HepG2 (cell line): ENCODE measurements at regions not wholly inside any gene's neighbourhood (a gene's known extent, or its start where the extent isn't known, plus 50 kb on each side); places are given as distances from the start of the nearest gene placed in this dataset.

Experiments used
- ATAC-seq: fragments of 200-7000 bp; cut with Tn5 transposase; 3 replicates; pipeline ENCODE4 v1.9.1; 2020; ENCODE audit warnings: mild to moderate bottlenecking, moderate library complexity
- BruUV-seq: library from RNA; stranded (reverse); fragments of 400-500 nt; replicated peaks from 2 replicates; lab custom pipeline; 2021; lab: Mats Ljungman, UMichigan
- CTCF ChIA-PET: fragments of 300-600 bp; formaldehyde crosslinking; extraction: SDS; loops from one replicate; lab custom pipeline; 2021; ENCODE audit warnings: low total read pairs, inconsistent platforms, low intra/inter-chr PET ratio; lab: Yijun Ruan, JAX
- POLR2A ChIA-PET: fragments of 350-600 bp; sonication (Branson Sonifier 250); formaldehyde crosslinking; loops from one replicate; lab custom pipeline; 2020; ENCODE audit warnings: antibody characterized with exemption, inconsistent platforms; lab: Yijun Ruan, JAX
- DNase-seq: peaks from one replicate; pipeline ENCODE4 v3.0.0-alpha.2; 2015; ENCODE audit warnings: low spot score
- FAIRE-seq: peaks from 3 replicates; lab custom pipeline; 2011; peaks lifted over from hg19 to GRCh38; lab: Jason Lieb, UNC
- H2AFZ ChIP-seq: one replicate; pipeline ENCODE4 v1.6.1; 2011; ENCODE audit warnings: low read length, inconsistent platforms
- H3K27ac ChIP-seq: fragments of 300-600 bp; 3 replicates; pipeline ENCODE4 v1.8.0; 2011; ENCODE audit warnings: mixed run types, mild to moderate bottlenecking, mixed read lengths, low read length, inconsistent platforms; ENCODE audit not compliant: insufficient read depth; ENCODE audit errors: extremely low read length
- H3K27me3 ChIP-seq, 2 experiments: fragments of 200-600 bp in 1 of 2; 2 replicates in 1 of 2; 3 replicates in 1 of 2; pipeline versions ENCODE4 v1.6.0 to v1.8.0; 2011; ENCODE audit warnings: low read length in 2 of 2, mild to moderate bottlenecking in 2 of 2, moderate library complexity in 2 of 2, inconsistent platforms in 1 of 2; ENCODE audit not compliant: insufficient read depth in 2 of 2, control insufficient read depth in 1 of 2
- H3K36me3 ChIP-seq, 2 experiments: fragments of 200-600 bp in 1 of 2; replicated peaks in 1 of 2; 2 replicates in 1 of 2; 3 replicates in 1 of 2; pipeline versions ENCODE4 v1.5.1 to v1.8.0; 2011; ENCODE audit warnings: low read length in 2 of 2, inconsistent platforms in 1 of 2; ENCODE audit not compliant: insufficient read depth in 2 of 2, control insufficient read depth in 1 of 2
- H3K4me1 ChIP-seq: 2 replicates; pipeline ENCODE4 v1.5.1; 2012; ENCODE audit warnings: low read length, inconsistent platforms; ENCODE audit not compliant: insufficient read depth
- H3K4me2 ChIP-seq: 2 replicates; pipeline ENCODE4 v1.6.0; 2011; ENCODE audit warnings: low read depth, low read length, inconsistent platforms
- H3K4me3 ChIP-seq, 3 experiments: fragments of 200-600 bp in 1 of 3; sonication (generic), shearing (Covaris generic) in 1 of 3; replicated peaks in 1 of 3; 2 replicates each; pipeline ENCODE4 v1.5.1; 2011 to 2016; ENCODE audit warnings: low read length in 3 of 3, inconsistent platforms in 2 of 3, low read depth in 2 of 3, mild to moderate bottlenecking in 2 of 3, control low read depth in 1 of 3, mixed read lengths in 1 of 3; ENCODE audit not compliant: insufficient read depth in 1 of 3
- H3K79me2 ChIP-seq: one replicate; pipeline ENCODE4 v1.6.1; 2011; ENCODE audit warnings: low read length, inconsistent platforms; ENCODE audit not compliant: insufficient read depth
- H3K9ac ChIP-seq: 2 replicates; pipeline ENCODE4 v1.6.0; 2011; ENCODE audit warnings: mild to moderate bottlenecking, low read depth, low read length, inconsistent platforms; ENCODE audit not compliant: insufficient read depth
- H3K9me3 ChIP-seq: 2 replicates; pipeline ENCODE4 v1.5.1; 2012; ENCODE audit warnings: mild to moderate bottlenecking, low read length
- H4K20me1 ChIP-seq: 2 replicates; pipeline ENCODE4 v1.6.0; 2011; ENCODE audit warnings: inconsistent platforms, mild to moderate bottlenecking, low read length, moderate library complexity; ENCODE audit not compliant: insufficient read depth
- KAT7 ChIP-seq: IDR thresholded peaks from 2 replicates; pipeline ENCODE4 v1.6.1; 2018; ENCODE audit warnings: borderline replicate concordance, missing compliant biosample characterization
- MYC ChIP-seq: sonication (generic); formaldehyde crosslinking; IDR thresholded peaks from 2 replicates; pipeline ENCODE4 v1.9.0; 2021; ENCODE audit warnings: missing genetic modification reagents, borderline replicate concordance
- XRCC5 ChIP-seq: fragments of 200-400 bp; formaldehyde crosslinking; optimal IDR thresholded peaks from 2 replicates; pipeline ENCODE3; 2017; ENCODE audit warnings: mild to moderate bottlenecking, low read length
- ZBTB42 ChIP-seq: sonication (generic); formaldehyde crosslinking; IDR thresholded peaks from 2 replicates; pipeline ENCODE4 v1.5.0; 2020; ENCODE audit warnings: mild to moderate bottlenecking, missing genetic modification reagents
- ZNF343 ChIP-seq: sonication (generic); formaldehyde crosslinking; IDR thresholded peaks from 2 replicates; pipeline ENCODE4 v1.4.0; 2020; ENCODE audit warnings: mild to moderate bottlenecking, missing genetic modification reagents
- ZNF589 ChIP-seq: sonication (generic); formaldehyde crosslinking; conservative IDR thresholded peaks from 2 replicates; pipeline ENCODE4 v1.8.0; 2022; ENCODE audit warnings: mild to moderate bottlenecking, moderate library complexity, missing genetic modification reagents
- ZSCAN30 ChIP-seq: sonication (generic); formaldehyde crosslinking; IDR thresholded peaks from 2 replicates; pipeline ENCODE4 v1.5.0; 2020; ENCODE audit warnings: mild to moderate bottlenecking, missing genetic modification reagents
- WGBS: methylation state at CpG from one replicate; pipeline ENCODE4 v1.1.6; 2017; ENCODE audit warnings: low lambda C conversion rate; 5-methylcytosine and 5-hydroxymethylcytosine counted together
- in situ Hi-C: cut with HindIII; loops from 2 replicates; pipeline ENCODE4 v1.10.0; 2017; ENCODE audit warnings: low pct_unique_long_range_greater_than_20kb; ENCODE audit not compliant: extremely low pct_ligation_motif_present
- intact Hi-C: fragments of 100-400 bp; cut with micrococcal nuclease; formaldehyde crosslinking; loops from one replicate; pipeline ENCODE4 v1.10.0; 2022; ENCODE audit not compliant: unreplicated experiment
- TF ChIP-seq, protein P1 (sequence below): sonication (generic); formaldehyde crosslinking; IDR thresholded peaks from 2 replicates; pipeline ENCODE4 v1.4.0; 2020; ENCODE audit warnings: mild to moderate bottlenecking, missing genetic modification reagents
- TF ChIP-seq, protein P2 (sequence below): IDR thresholded peaks from 2 replicates; pipeline ENCODE4 v1.6.1; 2016; ENCODE audit warnings: missing compliant biosample characterization, missing genetic modification reagents, borderline replicate concordance
- TF ChIP-seq, protein P3 (sequence below): sonication (generic); formaldehyde crosslinking; IDR thresholded peaks from 2 replicates; pipeline ENCODE4 v1.4.0; 2020; ENCODE audit warnings: missing genetic modification reagents

DNA sequence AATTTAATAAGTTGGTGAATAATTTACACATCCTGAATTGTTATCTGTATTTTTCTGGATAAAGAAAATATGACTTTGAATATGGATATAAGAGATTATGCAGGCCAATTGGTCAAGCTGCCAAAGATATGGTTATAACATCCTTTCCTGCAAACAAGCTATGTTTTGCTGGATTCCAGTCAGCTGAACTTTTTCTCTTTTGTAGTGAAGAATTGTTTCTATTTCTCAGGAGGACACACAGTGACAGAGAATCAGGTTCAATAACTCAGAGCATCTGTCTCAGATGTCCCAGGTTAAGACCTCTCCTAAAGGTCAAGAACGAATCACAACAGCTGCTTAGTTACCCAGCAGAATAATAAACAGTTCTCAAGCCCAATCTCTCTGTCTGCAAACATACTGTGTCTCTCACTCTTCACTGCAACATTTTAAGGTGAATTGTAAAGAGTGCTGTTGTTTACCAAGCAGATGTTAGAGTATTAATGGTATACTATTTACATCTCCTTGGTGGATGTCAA is 189.5 kb upstream of the ANKRD50 start (continued):
- TF ChIP-seq, protein P1, sequence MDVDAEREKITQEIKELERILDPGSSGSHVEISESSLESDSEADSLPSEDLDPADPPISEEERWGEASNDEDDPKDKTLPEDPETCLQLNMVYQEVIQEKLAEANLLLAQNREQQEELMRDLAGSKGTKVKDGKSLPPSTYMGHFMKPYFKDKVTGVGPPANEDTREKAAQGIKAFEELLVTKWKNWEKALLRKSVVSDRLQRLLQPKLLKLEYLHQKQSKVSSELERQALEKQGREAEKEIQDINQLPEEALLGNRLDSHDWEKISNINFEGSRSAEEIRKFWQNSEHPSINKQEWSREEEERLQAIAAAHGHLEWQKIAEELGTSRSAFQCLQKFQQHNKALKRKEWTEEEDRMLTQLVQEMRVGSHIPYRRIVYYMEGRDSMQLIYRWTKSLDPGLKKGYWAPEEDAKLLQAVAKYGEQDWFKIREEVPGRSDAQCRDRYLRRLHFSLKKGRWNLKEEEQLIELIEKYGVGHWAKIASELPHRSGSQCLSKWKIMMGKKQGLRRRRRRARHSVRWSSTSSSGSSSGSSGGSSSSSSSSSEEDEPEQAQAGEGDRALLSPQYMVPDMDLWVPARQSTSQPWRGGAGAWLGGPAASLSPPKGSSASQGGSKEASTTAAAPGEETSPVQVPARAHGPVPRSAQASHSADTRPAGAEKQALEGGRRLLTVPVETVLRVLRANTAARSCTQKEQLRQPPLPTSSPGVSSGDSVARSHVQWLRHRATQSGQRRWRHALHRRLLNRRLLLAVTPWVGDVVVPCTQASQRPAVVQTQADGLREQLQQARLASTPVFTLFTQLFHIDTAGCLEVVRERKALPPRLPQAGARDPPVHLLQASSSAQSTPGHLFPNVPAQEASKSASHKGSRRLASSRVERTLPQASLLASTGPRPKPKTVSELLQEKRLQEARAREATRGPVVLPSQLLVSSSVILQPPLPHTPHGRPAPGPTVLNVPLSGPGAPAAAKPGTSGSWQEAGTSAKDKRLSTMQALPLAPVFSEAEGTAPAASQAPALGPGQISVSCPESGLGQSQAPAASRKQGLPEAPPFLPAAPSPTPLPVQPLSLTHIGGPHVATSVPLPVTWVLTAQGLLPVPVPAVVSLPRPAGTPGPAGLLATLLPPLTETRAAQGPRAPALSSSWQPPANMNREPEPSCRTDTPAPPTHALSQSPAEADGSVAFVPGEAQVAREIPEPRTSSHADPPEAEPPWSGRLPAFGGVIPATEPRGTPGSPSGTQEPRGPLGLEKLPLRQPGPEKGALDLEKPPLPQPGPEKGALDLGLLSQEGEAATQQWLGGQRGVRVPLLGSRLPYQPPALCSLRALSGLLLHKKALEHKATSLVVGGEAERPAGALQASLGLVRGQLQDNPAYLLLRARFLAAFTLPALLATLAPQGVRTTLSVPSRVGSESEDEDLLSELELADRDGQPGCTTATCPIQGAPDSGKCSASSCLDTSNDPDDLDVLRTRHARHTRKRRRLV (CRISPR knock-in tag) = no peak
- no peak for TF ChIP-seq ZNF589
- TF ChIP-seq, protein P2, sequence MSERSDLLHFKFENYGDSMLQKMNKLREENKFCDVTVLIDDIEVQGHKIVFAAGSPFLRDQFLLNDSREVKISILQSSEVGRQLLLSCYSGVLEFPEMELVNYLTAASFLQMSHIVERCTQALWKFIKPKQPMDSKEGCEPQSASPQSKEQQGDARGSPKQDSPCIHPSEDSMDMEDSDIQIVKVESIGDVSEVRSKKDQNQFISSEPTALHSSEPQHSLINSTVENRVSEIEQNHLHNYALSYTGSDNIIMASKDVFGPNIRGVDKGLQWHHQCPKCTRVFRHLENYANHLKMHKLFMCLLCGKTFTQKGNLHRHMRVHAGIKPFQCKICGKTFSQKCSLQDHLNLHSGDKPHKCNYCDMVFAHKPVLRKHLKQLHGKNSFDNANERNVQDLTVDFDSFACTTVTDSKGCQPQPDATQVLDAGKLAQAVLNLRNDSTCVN (CRISPR knock-in tag) = no peak
- TF ChIP-seq XRCC5 = no peak
- TF ChIP-seq ZBTB42 (CRISPR knock-in tag) = no peak

DNA sequence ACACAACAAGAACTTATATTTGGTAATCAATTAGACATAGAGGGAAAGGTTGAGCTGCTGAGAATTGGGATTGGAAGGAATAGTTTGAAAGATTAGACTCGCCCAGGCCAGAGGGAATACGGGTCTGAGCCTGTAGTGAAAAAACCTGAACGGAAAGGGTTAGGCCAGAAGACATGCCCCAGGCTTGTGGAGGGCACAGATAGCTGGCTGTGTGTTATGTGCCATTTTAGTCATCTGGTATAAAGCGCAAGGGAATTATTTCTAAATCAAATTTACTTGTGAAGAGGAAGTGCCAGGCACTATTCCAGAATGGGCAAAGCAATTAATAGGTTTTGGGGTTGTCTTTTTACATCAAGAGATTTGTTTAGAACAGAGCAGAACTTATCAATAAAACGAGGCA is 187.5 kb upstream of the ANKRD50 start:
- Histone ChIP-seq H3K4me1 (no peaks in the 10 kb centered on the region), H3K9me3 (no peaks in the 10 kb centered on the region), H3K27me3 (no peaks in the 10 kb centered on the region), H3K9ac (no peak overlapping the region), H3K4me2 (no peak overlapping the region), H3K27ac (no peak overlapping the region), H3K79me2 (no peaks in the 10 kb centered on the region), H4K20me1 (no peaks in the 10 kb centered on the region), H3K36me3 (no peaks in the 10 kb centered on the region), H3K4me3 (no peak overlapping the region), H2AFZ (no peak overlapping the region)
- DNase-seq (no peak), FAIRE-seq (no peak), ATAC-seq (no peak)
- in situ Hi-C loops = no loop called here
- CTCF ChIA-PET = no interaction called here
- intact Hi-C loops = no loop called here
- no TSS peak for BruUV-seq
- 10% methylated on average over 5 of the region's 5 CpGs for WGBS
- POLR2A ChIA-PET = no interaction called here
- TF ChIP-seq, protein P3, sequence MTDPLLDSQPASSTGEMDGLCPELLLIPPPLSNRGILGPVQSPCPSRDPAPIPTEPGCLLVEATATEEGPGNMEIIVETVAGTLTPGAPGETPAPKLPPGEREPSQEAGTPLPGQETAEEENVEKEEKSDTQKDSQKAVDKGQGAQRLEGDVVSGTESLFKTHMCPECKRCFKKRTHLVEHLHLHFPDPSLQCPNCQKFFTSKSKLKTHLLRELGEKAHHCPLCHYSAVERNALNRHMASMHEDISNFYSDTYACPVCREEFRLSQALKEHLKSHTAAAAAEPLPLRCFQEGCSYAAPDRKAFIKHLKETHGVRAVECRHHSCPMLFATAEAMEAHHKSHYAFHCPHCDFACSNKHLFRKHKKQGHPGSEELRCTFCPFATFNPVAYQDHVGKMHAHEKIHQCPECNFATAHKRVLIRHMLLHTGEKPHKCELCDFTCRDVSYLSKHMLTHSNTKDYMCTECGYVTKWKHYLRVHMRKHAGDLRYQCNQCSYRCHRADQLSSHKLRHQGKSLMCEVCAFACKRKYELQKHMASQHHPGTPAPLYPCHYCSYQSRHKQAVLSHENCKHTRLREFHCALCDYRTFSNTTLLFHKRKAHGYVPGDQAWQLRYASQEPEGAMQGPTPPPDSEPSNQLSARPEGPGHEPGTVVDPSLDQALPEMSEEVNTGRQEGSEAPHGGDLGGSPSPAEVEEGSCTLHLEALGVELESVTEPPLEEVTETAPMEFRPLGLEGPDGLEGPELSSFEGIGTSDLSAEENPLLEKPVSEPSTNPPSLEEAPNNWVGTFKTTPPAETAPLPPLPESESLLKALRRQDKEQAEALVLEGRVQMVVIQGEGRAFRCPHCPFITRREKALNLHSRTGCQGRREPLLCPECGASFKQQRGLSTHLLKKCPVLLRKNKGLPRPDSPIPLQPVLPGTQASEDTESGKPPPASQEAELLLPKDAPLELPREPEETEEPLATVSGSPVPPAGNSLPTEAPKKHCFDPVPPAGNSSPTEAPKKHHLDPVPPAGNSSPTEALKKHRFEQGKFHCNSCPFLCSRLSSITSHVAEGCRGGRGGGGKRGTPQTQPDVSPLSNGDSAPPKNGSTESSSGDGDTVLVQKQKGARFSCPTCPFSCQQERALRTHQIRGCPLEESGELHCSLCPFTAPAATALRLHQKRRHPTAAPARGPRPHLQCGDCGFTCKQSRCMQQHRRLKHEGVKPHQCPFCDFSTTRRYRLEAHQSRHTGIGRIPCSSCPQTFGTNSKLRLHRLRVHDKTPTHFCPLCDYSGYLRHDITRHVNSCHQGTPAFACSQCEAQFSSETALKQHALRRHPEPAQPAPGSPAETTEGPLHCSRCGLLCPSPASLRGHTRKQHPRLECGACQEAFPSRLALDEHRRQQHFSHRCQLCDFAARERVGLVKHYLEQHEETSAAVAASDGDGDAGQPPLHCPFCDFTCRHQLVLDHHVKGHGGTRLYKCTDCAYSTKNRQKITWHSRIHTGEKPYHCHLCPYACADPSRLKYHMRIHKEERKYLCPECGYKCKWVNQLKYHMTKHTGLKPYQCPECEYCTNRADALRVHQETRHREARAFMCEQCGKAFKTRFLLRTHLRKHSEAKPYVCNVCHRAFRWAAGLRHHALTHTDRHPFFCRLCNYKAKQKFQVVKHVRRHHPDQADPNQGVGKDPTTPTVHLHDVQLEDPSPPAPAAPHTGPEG = no peak
- no peak for TF ChIP-seq ZSCAN30 (CRISPR knock-in tag)
- TF ChIP-seq ZNF343 (CRISPR knock-in tag) = no peak
- TF ChIP-seq KAT7 (CRISPR knock-in tag) = no peak
- TF ChIP-seq MYC (CRISPR knock-in tag) = no peak
